GM12878 (cell line): ENCODE measurements at regions not wholly inside any gene's neighbourhood (a gene's known extent, or its start where the extent isn't known, plus 50 kb on each side); places are given as distances from the start of the nearest gene placed in this dataset.

ENCODE experiments used
- ATAC-seq: fragments of 200-7000 bp; cut with Tn5 transposase; 3 replicates; pipeline ENCODE4 v1.9.1; 2020; ENCODE audit warnings: mild to moderate bottlenecking, moderate library complexity
- BruUV-seq: library from RNA; stranded (reverse); fragments of 400-500 nt; replicated peaks from 2 replicates; lab custom pipeline; 2021; lab: Mats Ljungman, UMichigan
- CTCF ChIA-PET: fragments of 300-600 bp; sonication (Branson Sonifier 250); formaldehyde crosslinking; extraction: SDS; loops from one replicate; lab custom pipeline; 2021; ENCODE audit warnings: inconsistent platforms; lab: Yijun Ruan, JAX
- POLR2A ChIA-PET: fragments of 350-600 bp; formaldehyde crosslinking; extraction: SDS; loops from one replicate; lab custom pipeline; 2021; ENCODE audit warnings: inconsistent platforms; lab: Charles Lee
- RAD21 ChIA-PET: fragments of 300-600 bp; sonication (Branson Sonifier 250); formaldehyde crosslinking; loops from one replicate; lab custom pipeline; 2023; ENCODE audit warnings: antibody characterized with exemption; ENCODE audit not compliant: unreplicated experiment; lab: Charles Lee
- SMC1A ChIA-PET: fragments of 300-600 bp; sonication (Branson Sonifier 250); formaldehyde crosslinking; loops from one replicate; lab custom pipeline; 2023; ENCODE audit not compliant: unreplicated experiment, uncharacterized antibody; lab: Charles Lee
- DNase-seq: peaks from one replicate; pipeline ENCODE4 v3.0.0-alpha.2; 2011; ENCODE audit warnings: low read depth, low spot score
- FAIRE-seq: peaks from 3 replicates; lab custom pipeline; 2011; peaks lifted over from hg19 to GRCh38; lab: Jason Lieb, UNC
- H2AFZ ChIP-seq: 2 replicates; pipeline ENCODE4 v1.6.0; 2011; ENCODE audit warnings: low read depth, low read length, control low read depth; ENCODE audit not compliant: control insufficient read depth
- H3K27ac ChIP-seq: 2 replicates; pipeline ENCODE4 v1.5.1; 2011; ENCODE audit warnings: control low read depth; ENCODE audit not compliant: control insufficient read depth, insufficient read depth
- H3K27me3 ChIP-seq, 2 experiments: replicated peaks in 1 of 2; 2 replicates each; pipeline versions ENCODE4 v1.6.0 to v1.6.1; 2011; ENCODE audit warnings: low read length in 1 of 2; ENCODE audit not compliant: control insufficient read depth in 2 of 2, insufficient read depth in 2 of 2
- H3K36me3 ChIP-seq, 2 experiments: 2 replicates each; pipeline ENCODE4 v1.5.1; 2011; ENCODE audit warnings: low read length in 1 of 2; ENCODE audit not compliant: control insufficient read depth in 2 of 2, insufficient read depth in 2 of 2
- H3K4me1 ChIP-seq: 2 replicates; pipeline ENCODE4 v1.6.1; 2011; ENCODE audit warnings: mild to moderate bottlenecking, low read length, moderate library complexity, mixed read lengths; ENCODE audit not compliant: control insufficient read depth, insufficient read depth
- H3K4me2 ChIP-seq: 2 replicates; pipeline ENCODE4 v1.6.0; 2011; ENCODE audit warnings: control low read depth; ENCODE audit not compliant: control insufficient read depth, insufficient read depth
- H3K4me3 ChIP-seq: fragments of 200-600 bp; sonication (generic); 2 replicates; pipeline ENCODE4 v1.5.1; 2016
- H3K79me2 ChIP-seq: 2 replicates; pipeline ENCODE4 v1.6.0; 2011; ENCODE audit warnings: low read length; ENCODE audit not compliant: control insufficient read depth, insufficient read depth
- H3K9ac ChIP-seq: 2 replicates; pipeline ENCODE4 v1.8.0; 2011; ENCODE audit warnings: low read length, control low read depth, mixed read lengths; ENCODE audit not compliant: control insufficient read depth, insufficient read depth
- H3K9me3 ChIP-seq: replicated peaks from 3 replicates; pipeline ENCODE4 v1.5.1; 2011; ENCODE audit warnings: mild to moderate bottlenecking, low read length; ENCODE audit not compliant: control insufficient read depth, insufficient read depth
- H4K20me1 ChIP-seq: 2 replicates; pipeline ENCODE4 v1.6.0; 2011; ENCODE audit not compliant: control insufficient read depth, insufficient read depth
- CHD2 ChIP-seq: IDR thresholded peaks from 2 replicates; pipeline ENCODE4 v1.6.1; 2011; ENCODE audit warnings: low read depth, low read length, improper control_type of control experiment, borderline replicate concordance
- CTCF ChIP-seq, 3 experiments: IDR thresholded peaks in 2 of 3; conservative IDR thresholded peaks in 1 of 3; 2 replicates each; pipeline ENCODE4 v1.5.1; 2011; ENCODE audit warnings: low read depth in 3 of 3, low read length in 3 of 3, mild to moderate bottlenecking in 3 of 3, control low read depth in 2 of 3, moderate library complexity in 2 of 3, inconsistent platforms in 1 of 3, mixed read lengths in 1 of 3; ENCODE audit not compliant: control insufficient read depth in 2 of 3, insufficient read depth in 1 of 3; ENCODE audit errors: extremely low read depth in 1 of 3
- ETV6 ChIP-seq, 2 experiments: fragments of 450-650 bp in 1 of 2; IDR thresholded peaks in 1 of 2; conservative IDR thresholded peaks in 1 of 2; 2 replicates each; pipeline ENCODE4 v1.6.1; 2014; ENCODE audit warnings: antibody characterized with exemption in 1 of 2, borderline replicate concordance in 1 of 2, low read depth in 1 of 2, mild to moderate bottlenecking in 1 of 2, moderate library complexity in 1 of 2
- JUNB ChIP-seq: IDR thresholded peaks from 2 replicates; pipeline ENCODE4 v1.6.1; 2016; ENCODE audit warnings: antibody characterized with exemption, mild to moderate bottlenecking
- NKRF ChIP-seq: fragments of 450-650 bp; conservative IDR thresholded peaks from 2 replicates; pipeline ENCODE4 v1.6.1; 2017; ENCODE audit warnings: mild to moderate bottlenecking, moderate library complexity
- NR2C2 ChIP-seq: IDR thresholded peaks from 2 replicates; pipeline ENCODE4 v1.6.1; 2011; ENCODE audit warnings: borderline replicate concordance, low read depth; ENCODE audit not compliant: control insufficient read depth, insufficient read length
- PKNOX1 ChIP-seq: fragments of 450-650 bp; IDR thresholded peaks from 2 replicates; pipeline ENCODE4 v1.6.1; 2016; ENCODE audit warnings: mild to moderate bottlenecking
- REST ChIP-seq: IDR thresholded peaks from 2 replicates; pipeline ENCODE4 v1.6.1; 2012; ENCODE audit warnings: mild to moderate bottlenecking, low read depth, low read length
- SIX5 ChIP-seq: IDR thresholded peaks from 2 replicates; pipeline ENCODE4 v1.6.1; 2011; ENCODE audit warnings: mild to moderate bottlenecking, low read depth, low read length, moderate library complexity; ENCODE audit not compliant: severe bottlenecking
- ZNF217 ChIP-seq: fragments of 450-650 bp; IDR thresholded peaks from 2 replicates; pipeline ENCODE4 v1.6.1; 2017; ENCODE audit warnings: antibody characterized with exemption, mild to moderate bottlenecking
- ZNF384 ChIP-seq: IDR thresholded peaks from 2 replicates; pipeline ENCODE4 v1.6.1; 2012; ENCODE audit warnings: low read depth, mild to moderate bottlenecking, low read length, improper control_type of control experiment, borderline replicate concordance
- WGBS: methylation state at CpG from one replicate; pipeline ENCODE4 v1.1.6; 2016; ENCODE audit warnings: low lambda C conversion rate; ENCODE audit not compliant: insufficient replicate concordance, insufficient coverage; ENCODE audit errors: missing lambda C conversion rate; 5-methylcytosine and 5-hydroxymethylcytosine counted together
- in situ Hi-C: fragments of 300-500 bp; cut with MboI; formaldehyde crosslinking; loops from 9 replicates; pipeline ENCODE4 v1.14.3; 2018; ENCODE audit warnings: mixed read lengths
- intact Hi-C: fragments of 100-400 bp; cut with micrococcal nuclease; formaldehyde crosslinking; loops from one replicate; pipeline ENCODE4 v1.14.2; 2022; ENCODE audit not compliant: unreplicated experiment

GRCh38 chr2:181305301-181306123 lies 151.7 kb upstream of the ITGA4 start:
- WGBS, result 0% methylated on average over 6 of the region's 6 CpGs
- RAD21 ChIA-PET, result interaction anchor here (1.0 to 16.8 kb wide), 12 partner anchors 8 to 409 kb away, joined by 3 to 340 read pairs (median 4); partner anchors contain the start of gene ITGA4
- H3K27me3 ChIP-seq, result no peaks in the 10 kb centered on the region
- H3K9ac ChIP-seq, result peak overlapping the region; percentile 73
- H4K20me1 ChIP-seq, result no peaks in the 10 kb centered on the region
- ATAC-seq, result peak; percentile 80
- BruUV-seq, result no TSS peak
- intact Hi-C loops (loop anchor here (2.0 to 5.0 kb wide), 5 partner anchors 43 to 323 kb away; partner anchors contain the start of genes ITGA4 and UBE2E3), in situ Hi-C loops (loop anchor here (5.0 kb wide), 2 partner anchors 152 to 183 kb away; partner anchors contain the start of gene ITGA4)
- SMC1A ChIA-PET, result interaction anchor here (0.7 to 15.8 kb wide), 24 partner anchors 8 to 409 kb away, joined by 3 to 313 read pairs (median 4); partner anchors contain the start of gene ITGA4
- H3K4me2 ChIP-seq, result peak overlapping the region; percentile 88
- DNase-seq, result peak; percentile 96
- H3K27ac ChIP-seq, result peak overlapping the region; percentile 99
- H3K36me3 ChIP-seq, result no peaks in the 10 kb centered on the region
- peaks cover 1% of the 10 kb centered on the region for H3K79me2 ChIP-seq
- H3K4me3 ChIP-seq, result no peak overlapping the region
- CTCF ChIA-PET, result interaction anchor here (0.7 to 14.1 kb wide), 11 partner anchors 8 to 409 kb away, joined by 3 to 235 read pairs (median 12); partner anchors contain the start of gene ITGA4
- POLR2A ChIA-PET, result interaction anchor here (1.0 to 3.4 kb wide), 6 partner anchors 9 to 200 kb away, joined by 3 to 26 read pairs (median 6); partner anchors contain the start of gene ITGA4
- peaks cover 49% of the 10 kb centered on the region for H3K4me1 ChIP-seq
- no peaks in the 10 kb centered on the region; the same call in 1 of the 3 replicates for H3K9me3 ChIP-seq
- FAIRE-seq, result peak; percentile 97
- H2AFZ ChIP-seq, result peak overlapping the region; percentile 50
- no peak for TF ChIP-seq NR2C2
- TF ChIP-seq CTCF (IDR thresholded peaks at IDR 0.05 in 2 of 3, conservative IDR thresholded peaks at IDR 0.05 in 1 of 3; ENCODE audit: control insufficient read depth in 2 of 3, extremely low read depth in 1 of 3, insufficient read depth in 1 of 3, low read depth in 3 of 3, low read length in 3 of 3), result no peak
- peak in 1 of 2 experiments; percentile 72; a peak in 1 of 4 replicates for TF ChIP-seq ETV6 (conservative IDR thresholded peaks at IDR 0.05 in 1 of 2, IDR thresholded peaks at IDR 0.05 in 1 of 2; ENCODE audit: borderline replicate concordance in 1 of 2, low read depth in 1 of 2)
- TF ChIP-seq CHD2, result peak; percentile 53; the same call in 1 of the 2 replicates
- TF ChIP-seq PKNOX1, result peak; percentile 64
- no peak for TF ChIP-seq REST
- TF ChIP-seq JUNB, result peak; percentile 59; the same call in 1 of the 2 replicates
- TF ChIP-seq NKRF, result no peak
- TF ChIP-seq SIX5, result no peak
- no peak for TF ChIP-seq ZNF384
- no peak; the same call in 1 of the 2 replicates for TF ChIP-seq ZNF217
